NCI-H2171 (cell line): ENCODE measurements at regions not wholly inside any gene's neighbourhood (a gene's known extent, or its start where the extent isn't known, plus 50 kb on each side); places are given as distances from the start of the nearest gene placed in this dataset.
"Not testable (repeated sequence)": the region's sequence is repeated elsewhere in the genome, so short reads cannot be mapped to it uniquely, and the experiment has no call there.

Experiments used
- DNase-seq: peaks from one replicate; lab custom pipeline; 2025; lab: John Stamatoyannopoulos, UW

DNA sequence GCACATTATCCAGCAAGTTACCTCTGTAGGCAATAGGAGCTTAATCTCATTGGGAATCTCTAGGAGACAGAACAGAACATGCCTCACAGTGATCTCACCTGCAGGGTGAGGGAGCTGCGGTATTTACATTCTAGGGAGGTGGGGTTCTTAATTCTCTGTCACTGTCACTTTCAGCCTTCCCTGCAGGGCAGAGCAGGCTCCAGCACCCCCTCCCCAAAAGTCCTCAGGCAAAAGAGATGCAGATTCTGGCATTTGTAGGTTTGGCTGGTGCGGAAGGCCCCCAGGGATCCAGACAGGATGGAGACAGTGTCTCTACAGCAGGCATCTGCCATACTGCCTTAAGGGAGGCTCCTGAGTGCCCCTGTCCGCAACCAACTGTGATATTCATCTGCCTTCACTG is 166.4 kb upstream of the ATP6AP2 start:
- no peak for DNase-seq

GRCh38 chrX:40411340-40412111 is 169.2 kb upstream of the ATP6AP2 start:
- no peak for DNase-seq

- DNase-seq, result no peak
These were observed 169.9 kb upstream of the ATP6AP2 start for GRCh38 chrX:40410859-40411258.

- no peak for DNase-seq
These were observed 174.4 kb upstream of the ATP6AP2 start for GRCh38 chrX:40406330-40406859.

GRCh38 chrX:40405399-40405798 is 175.4 kb upstream of the ATP6AP2 start:
- no peak for DNase-seq

- DNase-seq, result no peak
These were observed 177.0 kb upstream of the ATP6AP2 start for GRCh38 chrX:40403757-40404156.

DNA sequence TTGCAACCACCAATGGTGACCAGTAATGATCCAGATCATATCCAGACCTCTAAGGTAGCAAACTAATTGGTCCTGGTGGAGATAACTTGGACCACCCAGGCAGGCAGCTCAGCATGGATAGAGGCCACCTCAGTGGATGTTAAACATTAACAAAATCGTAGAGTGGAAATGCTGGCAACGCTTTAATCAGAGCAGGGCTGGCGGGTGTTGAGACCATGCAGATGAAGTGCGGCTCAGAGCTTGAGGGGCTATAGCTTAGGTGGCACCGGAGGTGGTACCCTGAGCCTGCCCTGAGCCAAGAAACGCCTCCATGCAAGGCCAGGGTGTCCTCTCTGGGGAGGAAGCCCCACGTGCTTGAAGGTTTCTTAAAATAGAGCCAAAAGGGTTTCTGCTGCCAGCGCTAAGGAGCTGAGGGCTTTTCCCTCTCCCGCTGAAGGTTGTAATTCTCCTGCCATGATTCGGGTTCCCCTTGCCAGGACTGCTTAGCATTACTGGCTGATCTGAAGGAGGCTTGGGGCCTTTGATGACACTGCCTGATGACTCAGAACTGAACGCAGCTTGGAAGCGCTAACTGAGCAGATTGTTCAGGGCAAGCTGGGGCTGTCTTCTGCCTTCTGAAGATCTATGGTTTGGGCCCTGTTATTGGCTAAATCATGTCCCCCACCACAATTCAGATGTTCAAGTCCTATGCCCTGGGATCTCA is 177.8 kb upstream of the ATP6AP2 start:
- no peak for DNase-seq

DNA sequence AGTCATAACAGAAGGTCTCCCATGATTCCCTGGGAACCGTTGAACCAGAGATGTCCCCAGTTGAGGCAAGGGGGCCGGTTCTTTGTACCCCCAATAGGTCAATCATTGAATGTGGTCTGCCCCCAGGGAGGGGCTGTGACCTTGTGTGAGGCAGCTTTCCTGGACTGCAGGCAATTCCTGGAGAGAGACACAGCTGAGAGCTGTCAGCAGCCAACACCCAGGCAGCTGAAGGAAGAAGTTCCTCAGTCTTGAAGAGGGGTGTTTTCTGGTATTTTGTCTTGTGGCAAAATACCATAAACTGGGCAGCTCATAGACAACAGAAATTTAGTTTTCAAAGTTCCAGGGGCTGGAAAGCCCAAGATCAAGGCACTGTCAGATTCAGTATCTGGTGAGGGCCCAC is 185.7 kb upstream of the ATP6AP2 start:
- no peak for DNase-seq

- no peak for DNase-seq
These were observed 186.5 kb upstream of the ATP6AP2 start for GRCh38 chrX:40394302-40394701.

- DNase-seq, result no peak
These were observed 188.2 kb upstream of the ATP6AP2 start for GRCh38 chrX:40392599-40392998.

DNA sequence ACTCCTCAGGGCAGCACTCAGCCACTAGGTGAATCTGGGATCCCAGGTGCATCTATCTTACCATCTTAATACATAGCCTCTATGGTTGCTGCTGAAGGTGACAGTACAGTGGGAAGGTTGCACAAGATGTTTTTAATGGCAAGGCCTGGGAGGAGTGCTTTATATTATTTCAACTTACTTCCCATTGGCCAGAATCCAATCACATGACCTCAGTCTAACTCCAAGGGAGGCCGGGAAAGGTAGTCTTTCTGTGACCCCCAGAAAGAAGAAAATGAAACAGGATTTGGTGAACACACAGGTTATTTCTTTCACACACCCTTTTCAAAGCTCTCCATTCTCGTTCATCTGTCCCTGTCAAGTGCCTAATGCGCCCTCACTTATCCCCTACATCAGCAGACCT is 189.1 kb upstream of the ATP6AP2 start:
- no peak for DNase-seq

DNA sequence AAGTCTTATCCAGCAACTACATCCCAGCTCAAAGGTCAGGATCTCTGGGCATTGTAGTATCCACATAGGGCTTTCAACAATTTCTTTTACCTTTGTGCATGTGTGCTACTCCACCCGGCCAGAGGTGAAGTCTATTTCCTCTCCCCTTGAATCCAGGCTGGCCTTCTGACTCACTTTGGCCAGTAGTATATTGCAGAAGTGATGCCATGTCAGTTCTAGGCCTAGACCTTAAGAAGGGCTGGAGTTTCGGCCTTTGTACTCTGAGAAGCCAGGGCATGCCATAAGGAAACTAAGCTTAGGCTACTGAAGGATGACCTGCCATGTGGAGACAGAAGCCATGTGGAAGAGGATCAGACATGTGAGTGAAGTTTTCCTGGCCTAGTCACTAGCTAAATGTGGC is 191.2 kb upstream of the ATP6AP2 start:
- no peak for DNase-seq

DNA sequence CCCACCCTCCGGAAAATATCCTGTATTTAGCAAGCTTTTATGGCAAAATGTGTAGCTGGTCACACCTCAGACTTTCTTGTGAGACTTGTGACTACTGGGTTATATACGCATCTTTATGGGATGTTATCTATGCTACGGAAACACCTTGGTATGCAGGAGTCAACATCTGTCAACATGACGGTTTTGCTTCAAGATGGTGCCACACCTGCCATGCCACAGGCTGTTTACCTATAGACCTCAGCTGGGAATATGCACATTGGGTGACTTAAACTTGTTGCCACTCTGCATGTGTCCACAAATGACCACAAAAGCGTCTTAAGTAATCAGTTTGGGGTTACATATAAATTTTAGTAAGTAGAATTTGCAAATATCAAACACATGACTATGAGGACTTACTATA is 192.3 kb upstream of the ATP6AP2 start:
- no peak for DNase-seq

GRCh38 chrX:40387869-40388268 is 192.9 kb upstream of the ATP6AP2 start:
- not testable (repeated sequence) for DNase-seq

GRCh38 chrX:40387311-40387710 is 193.5 kb upstream of the ATP6AP2 start:
- DNase-seq, result not testable (repeated sequence)

- DNase-seq, result no peak
These were observed 195.1 kb upstream of the ATP6AP2 start for GRCh38 chrX:40385682-40386081.

GRCh38 chrX:40385256-40385655 is 195.5 kb upstream of the ATP6AP2 start:
- no peak for DNase-seq

GRCh38 chrX:40383969-40384368 is 196.8 kb upstream of the ATP6AP2 start:
- no peak for DNase-seq

DNA sequence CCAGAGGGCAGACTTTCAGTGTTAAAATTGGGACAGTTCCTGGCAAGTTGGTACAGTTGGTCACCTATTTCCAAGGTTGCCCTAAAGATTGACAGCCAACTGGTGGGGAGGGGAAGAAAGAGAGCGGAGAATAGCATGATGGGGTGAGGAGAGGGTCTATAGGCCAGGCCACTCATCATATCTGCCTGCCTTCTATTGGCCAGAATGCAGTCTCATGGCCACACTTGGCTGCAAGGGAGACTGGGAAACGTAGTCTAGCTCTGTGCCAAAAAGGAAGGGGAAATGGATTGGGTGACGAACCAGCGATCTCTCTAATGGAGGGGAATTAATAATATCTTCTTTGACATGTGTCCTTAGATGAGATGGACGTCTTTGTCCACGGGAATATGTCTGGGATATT is 197.4 kb upstream of the ATP6AP2 start:
- DNase-seq, result no peak

DNA sequence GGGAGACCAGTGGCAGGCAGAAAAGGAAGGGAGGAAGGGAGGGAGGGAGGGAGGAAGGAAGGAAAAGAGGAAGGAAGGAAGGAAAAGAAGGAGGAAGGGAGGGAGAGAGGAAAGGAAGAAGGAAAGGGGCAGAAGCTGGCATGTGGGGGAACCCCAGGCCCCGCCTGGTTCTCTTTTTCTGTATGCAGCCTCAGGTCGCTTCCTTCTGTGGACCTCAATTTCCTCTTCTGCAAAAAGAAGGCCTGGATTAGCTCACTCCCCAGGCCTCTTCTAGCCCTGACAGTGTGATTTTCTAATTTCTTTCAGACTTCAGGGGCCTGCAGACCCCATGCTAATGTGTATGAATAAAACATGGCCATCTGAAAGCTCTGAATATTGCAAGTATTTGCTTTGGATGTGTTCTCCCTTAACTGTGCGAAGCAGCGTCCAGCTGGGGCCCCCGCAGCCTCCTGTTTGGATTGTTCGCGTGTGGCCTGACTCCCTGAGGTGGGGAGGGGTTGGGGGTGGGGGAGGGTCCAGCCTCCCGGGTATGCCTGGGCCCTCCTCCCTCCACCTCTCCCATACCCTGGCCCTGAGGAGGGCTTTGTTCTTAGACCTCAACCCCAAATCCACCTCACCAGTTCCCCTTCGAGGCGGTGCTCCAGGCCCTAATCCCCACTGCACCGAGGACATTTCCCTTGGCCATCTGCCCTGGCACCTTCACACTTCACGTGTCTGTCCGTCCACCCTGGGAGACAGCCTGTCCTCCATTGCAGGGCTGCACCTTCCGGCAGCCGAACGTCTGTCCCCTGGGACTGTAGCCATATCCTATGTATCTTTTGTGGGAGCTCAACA is 199.9 kb upstream of the ATP6AP2 start:
- no peak for DNase-seq

DNA sequence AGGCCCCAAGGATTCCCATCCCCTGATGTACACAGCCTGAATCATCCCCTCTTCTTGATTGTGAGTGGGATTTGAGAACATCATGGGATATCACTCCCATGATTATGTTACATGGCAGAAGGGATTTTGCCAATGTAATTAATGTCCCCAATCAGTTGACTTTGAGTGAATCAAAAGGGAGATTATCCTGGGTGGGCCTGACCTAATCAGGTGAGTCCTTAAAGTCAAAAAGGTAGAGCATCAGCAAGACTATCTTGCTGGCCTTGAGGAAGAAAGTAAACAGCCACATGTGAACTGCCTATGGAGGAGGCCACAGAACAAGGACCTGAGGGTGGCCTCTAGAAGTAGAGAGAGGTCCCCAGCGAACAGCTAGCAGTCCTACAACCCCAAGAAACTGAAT is 203.1 kb upstream of the ATP6AP2 start:
- no peak for DNase-seq

DNA sequence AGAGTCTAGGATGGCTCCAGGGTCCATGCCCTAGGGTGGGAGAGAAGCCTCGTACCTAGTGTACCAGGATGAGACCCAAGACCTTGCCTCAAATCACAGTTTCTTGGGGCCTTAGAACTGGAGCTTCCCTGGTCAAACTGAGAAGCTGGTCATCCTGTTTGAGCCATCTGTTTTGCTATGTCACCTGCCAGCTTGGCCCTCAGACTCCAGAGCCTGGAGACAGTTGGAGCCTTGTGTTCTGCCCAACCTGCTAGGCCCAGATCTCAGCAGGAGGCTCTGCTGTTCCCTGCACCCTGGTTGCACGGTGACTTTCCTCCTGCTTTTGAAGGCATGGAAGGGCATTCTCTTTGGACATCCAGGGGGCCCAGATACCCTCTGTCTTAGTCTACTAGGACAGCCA is 206.3 kb upstream of the ATP6AP2 start:
- no peak for DNase-seq

DNA sequence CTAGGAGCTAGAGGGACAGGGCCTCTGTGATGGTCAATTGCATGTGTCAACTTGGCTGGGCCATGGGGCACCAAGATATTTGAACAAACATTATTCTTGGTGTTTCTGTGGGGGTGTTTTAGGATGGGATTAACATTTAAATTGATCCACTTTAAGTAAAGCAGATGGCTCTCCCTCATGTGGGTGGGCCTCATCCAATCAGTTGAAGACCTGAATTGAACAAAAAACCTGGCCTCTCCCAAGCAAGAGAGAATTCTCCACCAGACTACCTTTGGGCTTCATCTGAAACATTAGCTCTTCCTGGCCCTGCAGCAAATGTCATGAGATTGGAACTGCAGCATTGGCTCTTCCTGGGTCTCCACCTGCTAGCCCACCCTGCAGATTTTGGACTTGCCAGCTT is 207.1 kb upstream of the ATP6AP2 start:
- DNase-seq, result no peak
